AG08396 (cell line): ENCODE measurements at regions not wholly inside any gene's neighbourhood (a gene's known extent, or its start where the extent isn't known, plus 50 kb on each side); places are given as distances from the start of the nearest gene placed in this dataset.
"Not testable (repeated sequence)": the region's sequence is repeated elsewhere in the genome, so short reads cannot be mapped to it uniquely, and the experiment has no call there.

Experiments used
- DNase-seq: peaks from one replicate; pipeline ENCODE4 v3.0.0; 2012; ENCODE audit warnings: low spot score, mixed read lengths

GRCh38 chr3:171981271-171981605 is 58.1 kb upstream of the FNDC3B start:
- no peak for DNase-seq

GRCh38 chr3:171982828-171983227 is 56.5 kb upstream of the FNDC3B start:
- DNase-seq, result peak; percentile 45

GRCh38 chr3:171983685-171984084 is 55.7 kb upstream of the FNDC3B start:
- DNase-seq, result not testable (repeated sequence)

- DNase-seq, result no peak
These were observed 54.5 kb upstream of the FNDC3B start for GRCh38 chr3:171984883-171985282.

GRCh38 chr3:171986176-171986575 is 53.2 kb upstream of the FNDC3B start:
- no peak for DNase-seq

GRCh38 chr3:171986757-171987518 is 52.4 kb upstream of the FNDC3B start:
- no peak for DNase-seq
